ENCODE measurements at regions not wholly inside any gene's neighbourhood (a gene's known extent, or its start where the extent isn't known, plus 50 kb on each side); places are given as distances from the start of the nearest gene placed in this dataset.

DNA sequence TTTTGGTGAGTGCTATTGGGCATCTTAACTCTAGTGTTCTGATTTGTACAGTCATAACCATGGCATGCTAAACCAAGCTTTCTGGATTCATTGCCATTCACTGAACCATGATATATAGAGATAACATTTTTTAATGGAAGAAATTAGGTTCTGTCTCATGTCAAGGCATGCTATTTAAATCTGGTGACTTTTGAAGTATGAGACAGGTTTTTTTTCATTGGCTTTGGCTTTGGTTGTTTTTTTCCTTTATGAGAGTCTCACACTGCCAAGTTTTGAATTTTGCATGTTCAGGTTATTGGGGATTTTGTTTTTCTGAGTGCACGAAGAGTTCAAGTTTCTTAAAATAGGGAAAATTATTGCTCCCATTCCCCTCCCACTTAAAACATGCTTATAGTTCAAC, 141.3 kb upstream of the ADAMTS5 start:
- Histone ChIP-seq H3K36me3 (ENCODE audit: control insufficient read depth, insufficient read depth, low read length) (no peaks in the 10 kb centered on the region), H3K9me3 (ENCODE audit: control insufficient read depth, insufficient read depth, low read depth, low read length) (no peaks in the 10 kb centered on the region), H3K27ac (ENCODE audit: low read length) (no peak overlapping the region), H3K4me3 (ENCODE audit: low read depth in 2 of 2, low read length in 2 of 2) (no peak overlapping the region), H3K4me1 (ENCODE audit: control insufficient read depth, insufficient read depth, low read length) (no peaks in the 10 kb centered on the region), H3K27me3 (ENCODE audit: control insufficient read depth, insufficient read depth, low read length) (no peaks in the 10 kb centered on the region)
- TF ChIP-seq, protein P1, sequence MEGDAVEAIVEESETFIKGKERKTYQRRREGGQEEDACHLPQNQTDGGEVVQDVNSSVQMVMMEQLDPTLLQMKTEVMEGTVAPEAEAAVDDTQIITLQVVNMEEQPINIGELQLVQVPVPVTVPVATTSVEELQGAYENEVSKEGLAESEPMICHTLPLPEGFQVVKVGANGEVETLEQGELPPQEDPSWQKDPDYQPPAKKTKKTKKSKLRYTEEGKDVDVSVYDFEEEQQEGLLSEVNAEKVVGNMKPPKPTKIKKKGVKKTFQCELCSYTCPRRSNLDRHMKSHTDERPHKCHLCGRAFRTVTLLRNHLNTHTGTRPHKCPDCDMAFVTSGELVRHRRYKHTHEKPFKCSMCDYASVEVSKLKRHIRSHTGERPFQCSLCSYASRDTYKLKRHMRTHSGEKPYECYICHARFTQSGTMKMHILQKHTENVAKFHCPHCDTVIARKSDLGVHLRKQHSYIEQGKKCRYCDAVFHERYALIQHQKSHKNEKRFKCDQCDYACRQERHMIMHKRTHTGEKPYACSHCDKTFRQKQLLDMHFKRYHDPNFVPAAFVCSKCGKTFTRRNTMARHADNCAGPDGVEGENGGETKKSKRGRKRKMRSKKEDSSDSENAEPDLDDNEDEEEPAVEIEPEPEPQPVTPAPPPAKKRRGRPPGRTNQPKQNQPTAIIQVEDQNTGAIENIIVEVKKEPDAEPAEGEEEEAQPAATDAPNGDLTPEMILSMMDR (IDR thresholded peaks at IDR 0.05): no peak
- TF ChIP-seq TCF7L2 (IDR thresholded peaks at IDR 0.05; ENCODE audit: low read depth, low read length) (no peak), SIN3A (IDR thresholded peaks at IDR 0.05; ENCODE audit: borderline replicate concordance, insufficient read depth, low read depth, low read length) (no peak), POLR2AphosphoS5 (IDR thresholded peaks at IDR 0.05; ENCODE audit: low read depth, low read length) (no peak), REST (IDR thresholded peaks at IDR 0.05; ENCODE audit: insufficient read depth in 1 of 2, low read depth in 2 of 2, low read length in 1 of 2) (no peak)
- intact Hi-C loops (cut with micrococcal nuclease; ENCODE audit: unreplicated experiment) (no loop called here), in situ Hi-C loops (cut with HindIII; ENCODE audit: low pct_unique_long_range_greater_than_20kb, low sequenced_read_pairs) (no loop called here)
- DNase-seq (ENCODE audit: low read depth, low spot score) (no peak), ATAC-seq (no peak)
- no TSS peak for BruUV-seq (replicated peaks)
- ChIA-PET CTCF (no interaction called here), POLR2A (no interaction called here)

- intact Hi-C loops (cut with micrococcal nuclease; ENCODE audit: unreplicated experiment) (no loop called here), in situ Hi-C loops (cut with HindIII; ENCODE audit: low pct_unique_long_range_greater_than_20kb, low sequenced_read_pairs) (no loop called here)
- Histone ChIP-seq H3K27ac (ENCODE audit: low read length) (no peak overlapping the region), H3K9me3 (ENCODE audit: control insufficient read depth, insufficient read depth, low read depth, low read length) (no peaks in the 10 kb centered on the region), H3K36me3 (ENCODE audit: control insufficient read depth, insufficient read depth, low read length) (no peaks in the 10 kb centered on the region), H3K27me3 (ENCODE audit: control insufficient read depth, insufficient read depth, low read length) (no peaks in the 10 kb centered on the region), H3K4me3 (ENCODE audit: low read depth in 2 of 2, low read length in 2 of 2) (no peak overlapping the region), H3K4me1 (ENCODE audit: control insufficient read depth, insufficient read depth, low read length) (no peaks in the 10 kb centered on the region)
- POLR2A ChIA-PET: no interaction called here
- BruUV-seq (replicated peaks): no TSS peak
- CTCF ChIA-PET: no interaction called here
- no peak for ATAC-seq
- TF ChIP-seq, protein P1 (IDR thresholded peaks at IDR 0.05): no peak
- TF ChIP-seq SIN3A (IDR thresholded peaks at IDR 0.05; ENCODE audit: borderline replicate concordance, insufficient read depth, low read depth, low read length) (no peak), REST (IDR thresholded peaks at IDR 0.05; ENCODE audit: insufficient read depth in 1 of 2, low read depth in 2 of 2, low read length in 1 of 2) (no peak), TCF7L2 (IDR thresholded peaks at IDR 0.05; ENCODE audit: low read depth, low read length) (no peak), POLR2AphosphoS5 (IDR thresholded peaks at IDR 0.05; ENCODE audit: low read depth, low read length) (no peak)
- no peak for DNase-seq (ENCODE audit: low read depth, low spot score)
Measured at GRCh38 chr21:27104846-27105431, 138.1 kb upstream of the ADAMTS5 start.
